Esophagus squamous epithelium (tissue), 4 donors: ENCODE measurements at regions not wholly inside any gene's neighbourhood (a gene's known extent, or its start where the extent isn't known, plus 50 kb on each side); places are given as distances from the start of the nearest gene placed in this dataset.

Experiments used
- CTCF ChIP-seq, 6 experiments: fragments of 450-650 bp in 4 of 6; fragments of 200-600 bp in 2 of 6; sonication (generic) in 2 of 6; IDR thresholded peaks; one replicate each; pipeline ENCODE4 v1.5.1; 2016 to 2019; ENCODE audit warnings: antibody characterized with exemption in 6 of 6, mild to moderate bottlenecking in 4 of 6, moderate library complexity in 4 of 6
- POLR2A ChIP-seq, 4 donors: fragments of 450-650 bp; IDR thresholded peaks; one replicate each; pipeline ENCODE4 v1.6.1; 2017; ENCODE audit warnings: antibody characterized with exemption in 4 of 4, mild to moderate bottlenecking in 4 of 4, moderate library complexity in 3 of 4

DNA sequence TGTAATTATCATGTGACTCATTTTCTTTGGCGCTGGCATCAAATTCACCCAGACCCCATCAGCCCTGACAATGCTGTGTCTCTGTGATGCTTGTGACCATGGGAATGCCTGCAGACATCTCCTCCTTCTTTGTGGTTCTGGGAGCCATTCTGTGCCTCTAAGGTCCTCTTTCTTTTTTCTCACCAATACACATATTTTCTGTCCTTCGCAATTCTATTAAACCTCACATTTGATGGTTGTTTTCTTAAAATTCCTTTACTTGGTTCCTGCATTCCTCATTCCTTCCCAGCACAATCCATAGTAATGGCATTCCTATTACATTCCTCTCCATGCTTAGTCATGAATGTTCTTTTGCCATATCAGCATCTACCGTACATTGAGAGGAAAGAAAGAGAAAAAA is 375.3 kb downstream of the PIK3C3 start:
- no peak for TF ChIP-seq CTCF (IDR thresholded peaks at IDR 0.05)
- no peak for TF ChIP-seq POLR2A (IDR thresholded peaks at IDR 0.05)
